ENCODE measurements at regions not wholly inside any gene's neighbourhood (a gene's known extent, or its start where the extent isn't known, plus 50 kb on each side); places are given as distances from the start of the nearest gene placed in this dataset.

- no TSS peak for BruUV-seq (replicated peaks)
- Histone ChIP-seq H3K36me3 (ENCODE audit: insufficient read depth, low read length, poor library complexity, severe bottlenecking) (no peaks in the 10 kb centered on the region), H3K9me3 (ENCODE audit: low read depth, low read length, poor library complexity, severe bottlenecking) (no peaks in the 10 kb centered on the region), H3K4me1 (ENCODE audit: insufficient read depth, low read length, poor library complexity, severe bottlenecking) (no peaks in the 10 kb centered on the region), H3K27ac (ENCODE audit: low read depth, low read length, poor library complexity, severe bottlenecking) (no peak overlapping the region), H3K4me3 (ENCODE audit: low read depth, low read length, poor library complexity, severe bottlenecking) (no peak overlapping the region), H3K27me3 (replicated peaks; ENCODE audit: insufficient read depth, low read depth, low read length, poor library complexity) (peaks cover 25% of the 10 kb centered on the region)
- ChIA-PET POLR2A (ENCODE audit: low non-redundant PET) (no interaction called here), CTCF (no interaction called here)
- DNase-seq (ENCODE audit: low spot score): no peak
- TF ChIP-seq EZH2 (IDR thresholded peaks at IDR 0.05; ENCODE audit: borderline replicate concordance, low read depth, low read length, poor library complexity, severe bottlenecking): no peak
- TF ChIP-seq CTCF (conservative IDR thresholded peaks at IDR 0.05; ENCODE audit: low read depth, low read length): no peak
- intact Hi-C loops (cut with micrococcal nuclease; ENCODE audit: unreplicated experiment): no loop called here
Observed at GRCh38 chr20:48261398-48261910, 476.2 kb upstream of the SULF2 start.

- no peak for TF ChIP-seq CTCF (conservative IDR thresholded peaks at IDR 0.05; ENCODE audit: low read depth, low read length)
- TF ChIP-seq EZH2 (IDR thresholded peaks at IDR 0.05; ENCODE audit: borderline replicate concordance, low read depth, low read length, poor library complexity, severe bottlenecking): no peak
- H3K36me3 ChIP-seq (ENCODE audit: insufficient read depth, low read length, poor library complexity, severe bottlenecking): no peaks in the 10 kb centered on the region
- intact Hi-C loops (cut with micrococcal nuclease; ENCODE audit: unreplicated experiment): no loop called here
- CTCF ChIA-PET: interaction anchor here (0.6 kb wide), 1 partner anchor 32 kb away, joined by 3 read pairs; no protein-coding TSS in a partner anchor
- H3K4me3 ChIP-seq (ENCODE audit: low read depth, low read length, poor library complexity, severe bottlenecking): no peak overlapping the region
- POLR2A ChIA-PET (ENCODE audit: low non-redundant PET): no interaction called here
- BruUV-seq (replicated peaks): no TSS peak
- H3K27ac ChIP-seq (ENCODE audit: low read depth, low read length, poor library complexity, severe bottlenecking): no peak overlapping the region
- no peaks in the 10 kb centered on the region for H3K9me3 ChIP-seq (ENCODE audit: low read depth, low read length, poor library complexity, severe bottlenecking)
- H3K27me3 ChIP-seq (replicated peaks; ENCODE audit: insufficient read depth, low read depth, low read length, poor library complexity): peaks cover 32% of the 10 kb centered on the region
- H3K4me1 ChIP-seq (ENCODE audit: insufficient read depth, low read length, poor library complexity, severe bottlenecking): no peaks in the 10 kb centered on the region
- no peak for DNase-seq (ENCODE audit: low spot score)
Observed at GRCh38 chr20:48260129-48260756, 475.0 kb upstream of the SULF2 start.

- peaks cover 32% of the 10 kb centered on the region for H3K27me3 ChIP-seq (replicated peaks; ENCODE audit: insufficient read depth, low read depth, low read length, poor library complexity)
- H3K36me3 ChIP-seq (ENCODE audit: insufficient read depth, low read length, poor library complexity, severe bottlenecking): no peaks in the 10 kb centered on the region
- TF ChIP-seq EZH2 (IDR thresholded peaks at IDR 0.05; ENCODE audit: borderline replicate concordance, low read depth, low read length, poor library complexity, severe bottlenecking): no peak
- TF ChIP-seq CTCF (conservative IDR thresholded peaks at IDR 0.05; ENCODE audit: low read depth, low read length): no peak
- ChIA-PET POLR2A (ENCODE audit: low non-redundant PET) (no interaction called here), CTCF (no interaction called here)
- H3K4me1 ChIP-seq (ENCODE audit: insufficient read depth, low read length, poor library complexity, severe bottlenecking): no peaks in the 10 kb centered on the region
- BruUV-seq (replicated peaks): no TSS peak
- intact Hi-C loops (cut with micrococcal nuclease; ENCODE audit: unreplicated experiment): no loop called here
- H3K27ac ChIP-seq (ENCODE audit: low read depth, low read length, poor library complexity, severe bottlenecking): no peak overlapping the region
- DNase-seq (ENCODE audit: low spot score): no peak
- no peak overlapping the region for H3K4me3 ChIP-seq (ENCODE audit: low read depth, low read length, poor library complexity, severe bottlenecking)
- H3K9me3 ChIP-seq (ENCODE audit: low read depth, low read length, poor library complexity, severe bottlenecking): no peaks in the 10 kb centered on the region
Observed at GRCh38 chr20:48259456-48259855, 474.2 kb upstream of the SULF2 start.

All from A673 (cell line).